HG03139 (cell line): ENCODE measurements at regions not wholly inside any gene's neighbourhood (a gene's known extent, or its start where the extent isn't known, plus 50 kb on each side); places are given as distances from the start of the nearest gene placed in this dataset.

Experiments
- ATAC-seq: cut with Tn5 transposase; IDR thresholded peaks from one replicate; pipeline ENCODE4 v1.9.1; 2021; ENCODE audit not compliant: unreplicated experiment

- ATAC-seq = no peak
Measured at GRCh38 chr22:49423125-49423650, 404.5 kb downstream of the BRD1 start.

- ATAC-seq = no peak
Measured at GRCh38 chr22:49422701-49423100, 405.0 kb downstream of the BRD1 start.

GRCh38 chr22:49420651-49421050, 407.0 kb downstream of the BRD1 start:
- no peak for ATAC-seq

GRCh38 chr22:49419661-49420060, 408.0 kb downstream of the BRD1 start:
- no peak for ATAC-seq

- no peak for ATAC-seq
Measured at GRCh38 chr22:49418943-49419342, 408.7 kb downstream of the BRD1 start.

- ATAC-seq = no peak
Measured at GRCh38 chr22:49418341-49418894, 409.3 kb downstream of the BRD1 start.

GRCh38 chr22:49417833-49418232, 409.8 kb downstream of the BRD1 start:
- ATAC-seq = no peak

GRCh38 chr22:49417326-49417725, 410.3 kb downstream of the BRD1 start:
- ATAC-seq = no peak

GRCh38 chr22:49415151-49415951, 412.3 kb downstream of the BRD1 start:
- no peak for ATAC-seq

- ATAC-seq = no peak
Measured at GRCh38 chr22:49413551-49413950, 414.1 kb downstream of the BRD1 start.

- ATAC-seq = no peak
Measured at GRCh38 chr22:49413146-49413545, 414.5 kb downstream of the BRD1 start.

GRCh38 chr22:49412236-49412635, 415.4 kb downstream of the BRD1 start:
- ATAC-seq = no peak

- ATAC-seq = no peak
Measured at GRCh38 chr22:49411236-49411635, 416.4 kb downstream of the BRD1 start.

- ATAC-seq = no peak
Measured at GRCh38 chr22:49408102-49408836, 419.4 kb downstream of the BRD1 start.

- ATAC-seq = no peak
Measured at GRCh38 chr22:49406879-49407587, 420.6 kb downstream of the BRD1 start.

GRCh38 chr22:49406047-49406650, 421.5 kb downstream of the BRD1 start:
- no peak for ATAC-seq

GRCh38 chr22:49405590-49405989, 422.1 kb downstream of the BRD1 start:
- ATAC-seq = no peak

- no peak for ATAC-seq
Measured at GRCh38 chr22:49404576-49405241, 423.0 kb downstream of the BRD1 start.

- no peak for ATAC-seq
Measured at GRCh38 chr22:49404020-49404419, 423.7 kb downstream of the BRD1 start.

GRCh38 chr22:49403102-49403501, 424.6 kb downstream of the BRD1 start:
- ATAC-seq = no peak
